ENCODE measurements at regions not wholly inside any gene's neighbourhood (a gene's known extent, or its start where the extent isn't known, plus 50 kb on each side); places are given as distances from the start of the nearest gene placed in this dataset.

GRCh38 chr10:4361581-4361980 is 464.4 kb upstream of the AKR1E2 start:
- TF ChIP-seq EZH2 (IDR thresholded peaks at IDR 0.05; ENCODE audit: insufficient read depth, poor library complexity, severe bottlenecking) = no peak
- no peak for TF ChIP-seq EZH2phosphoT487 (IDR thresholded peaks at IDR 0.05; ENCODE audit: insufficient read depth, low read depth)
